Endothelial cell (in vitro differentiated cells): ENCODE measurements at regions not wholly inside any gene's neighbourhood (a gene's known extent, or its start where the extent isn't known, plus 50 kb on each side); places are given as distances from the start of the nearest gene placed in this dataset.

Experiments
- DNase-seq: peaks from one replicate; pipeline ENCODE4 v3.0.0; 2021; ENCODE audit warnings: low spot score
- H3K27ac Mint-ChIP-seq: one replicate; pipeline ENCODE4 v1.8.0; 2021; ENCODE audit warnings: mixed read lengths, inconsistent platforms; ENCODE audit not compliant: unreplicated experiment
- H3K27me3 Mint-ChIP-seq: one replicate; pipeline ENCODE4 v1.8.0; 2021; ENCODE audit warnings: mild to moderate bottlenecking, moderate library complexity, mixed read lengths, inconsistent platforms; ENCODE audit not compliant: unreplicated experiment
- H3K36me3 Mint-ChIP-seq: one replicate; pipeline ENCODE4 v1.8.0; 2021; ENCODE audit warnings: mild to moderate bottlenecking, low read depth, mixed read lengths, inconsistent platforms; ENCODE audit not compliant: unreplicated experiment
- H3K4me1 Mint-ChIP-seq: one replicate; pipeline ENCODE4 v1.8.0; 2021; ENCODE audit warnings: mild to moderate bottlenecking, mixed read lengths, inconsistent platforms; ENCODE audit not compliant: unreplicated experiment
- H3K4me3 Mint-ChIP-seq: one replicate; pipeline ENCODE4 v1.8.0; 2021; ENCODE audit warnings: mild to moderate bottlenecking, mixed read lengths, inconsistent platforms; ENCODE audit not compliant: unreplicated experiment
- H3K9me3 Mint-ChIP-seq: one replicate; pipeline ENCODE4 v1.8.0; 2021; ENCODE audit warnings: mixed read lengths, inconsistent platforms; ENCODE audit not compliant: unreplicated experiment
- TF ChIP-seq, protein P1 (sequence below): fragments of 200-600 bp; sonication (generic); IDR thresholded peaks from one replicate; pipeline ENCODE4 v1.5.0; 2021; ENCODE audit warnings: antibody characterized with exemption; ENCODE audit not compliant: unreplicated experiment

DNA sequence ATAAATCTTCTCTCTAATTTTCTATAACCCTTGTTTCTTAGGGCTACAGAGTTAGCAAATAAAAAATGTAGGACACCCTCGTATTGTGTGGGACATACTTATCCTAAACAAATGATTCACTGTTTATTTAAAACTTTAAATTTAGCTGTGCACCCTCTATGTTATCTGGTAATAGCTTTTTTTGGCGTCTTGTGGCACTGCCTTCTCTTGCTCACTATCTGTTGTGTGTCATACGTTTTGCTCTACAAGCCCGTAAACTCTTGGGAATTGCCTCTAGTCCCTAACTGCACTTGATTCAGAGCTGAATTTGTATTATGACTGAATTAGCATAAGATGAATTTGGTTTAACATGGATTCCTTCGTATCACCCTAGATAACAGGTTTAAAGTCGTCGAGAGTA is 144.3 kb upstream of the MYOCD start:
- no peaks in the 10 kb centered on the region for H3K9me3 Mint-ChIP-seq
- peaks cover 2% of the 10 kb centered on the region for H3K27me3 Mint-ChIP-seq
- H3K36me3 Mint-ChIP-seq = no peaks in the 10 kb centered on the region
- TF ChIP-seq, protein P1, sequence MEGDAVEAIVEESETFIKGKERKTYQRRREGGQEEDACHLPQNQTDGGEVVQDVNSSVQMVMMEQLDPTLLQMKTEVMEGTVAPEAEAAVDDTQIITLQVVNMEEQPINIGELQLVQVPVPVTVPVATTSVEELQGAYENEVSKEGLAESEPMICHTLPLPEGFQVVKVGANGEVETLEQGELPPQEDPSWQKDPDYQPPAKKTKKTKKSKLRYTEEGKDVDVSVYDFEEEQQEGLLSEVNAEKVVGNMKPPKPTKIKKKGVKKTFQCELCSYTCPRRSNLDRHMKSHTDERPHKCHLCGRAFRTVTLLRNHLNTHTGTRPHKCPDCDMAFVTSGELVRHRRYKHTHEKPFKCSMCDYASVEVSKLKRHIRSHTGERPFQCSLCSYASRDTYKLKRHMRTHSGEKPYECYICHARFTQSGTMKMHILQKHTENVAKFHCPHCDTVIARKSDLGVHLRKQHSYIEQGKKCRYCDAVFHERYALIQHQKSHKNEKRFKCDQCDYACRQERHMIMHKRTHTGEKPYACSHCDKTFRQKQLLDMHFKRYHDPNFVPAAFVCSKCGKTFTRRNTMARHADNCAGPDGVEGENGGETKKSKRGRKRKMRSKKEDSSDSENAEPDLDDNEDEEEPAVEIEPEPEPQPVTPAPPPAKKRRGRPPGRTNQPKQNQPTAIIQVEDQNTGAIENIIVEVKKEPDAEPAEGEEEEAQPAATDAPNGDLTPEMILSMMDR = no peak
- DNase-seq = no peak
- H3K27ac Mint-ChIP-seq = no peak overlapping the region
- peaks cover 11% of the 10 kb centered on the region for H3K4me1 Mint-ChIP-seq
- no peak overlapping the region for H3K4me3 Mint-ChIP-seq

DNA sequence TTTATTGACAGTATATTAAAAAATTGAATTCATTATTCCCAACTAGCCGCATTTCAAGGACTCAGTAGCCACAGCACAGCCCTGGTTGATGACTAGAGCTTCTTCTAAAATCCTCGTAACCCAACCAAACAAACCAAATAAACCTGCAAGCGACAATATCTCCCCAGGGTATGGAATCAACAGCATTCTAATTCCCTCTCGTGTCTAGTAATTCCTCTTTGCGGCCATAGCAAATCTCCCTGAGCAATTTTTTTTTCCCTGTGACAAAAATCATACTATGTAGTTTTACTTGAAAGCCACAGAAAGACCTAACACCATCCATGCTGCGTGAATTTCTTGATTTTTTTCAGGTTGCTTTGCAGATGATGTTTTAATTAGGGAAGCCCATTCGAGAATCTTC is 143.4 kb upstream of the MYOCD start:
- Mint-ChIP-seq H3K9me3 (no peaks in the 10 kb centered on the region), H3K4me3 (no peak overlapping the region), H3K36me3 (no peaks in the 10 kb centered on the region), H3K27me3 (peaks cover 2% of the 10 kb centered on the region), H3K27ac (no peak overlapping the region), H3K4me1 (peaks cover 11% of the 10 kb centered on the region)
- DNase-seq = no peak
- TF ChIP-seq, protein P1 = no peak

DNA sequence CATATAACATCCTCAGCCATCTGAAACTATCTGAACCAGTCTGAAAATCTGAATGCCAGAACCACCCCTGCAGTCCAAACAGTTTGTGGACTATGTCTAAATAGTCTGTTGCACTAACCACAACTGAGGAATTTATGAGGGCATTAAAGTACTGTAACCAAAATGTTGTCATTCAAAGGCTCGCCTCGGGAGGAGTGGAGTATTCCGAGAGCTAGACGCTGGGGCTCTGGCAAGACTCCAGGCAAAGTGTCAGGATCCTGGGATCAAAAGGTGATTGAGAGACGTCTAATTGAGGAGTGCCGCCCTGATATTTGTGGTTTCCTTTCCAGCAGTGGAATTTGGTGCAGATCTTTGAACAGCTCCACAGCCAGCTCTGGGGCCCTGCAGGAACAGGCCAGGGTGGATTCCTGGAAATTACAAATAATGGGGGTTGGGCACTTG is 142.9 kb upstream of the MYOCD start:
- Mint-ChIP-seq H3K9me3 (no peaks in the 10 kb centered on the region), H3K4me3 (no peak overlapping the region), H3K4me1 (peaks cover 11% of the 10 kb centered on the region), H3K36me3 (no peaks in the 10 kb centered on the region), H3K27ac (no peak overlapping the region), H3K27me3 (peaks cover 2% of the 10 kb centered on the region)
- TF ChIP-seq, protein P1 = no peak
- no peak for DNase-seq

DNA sequence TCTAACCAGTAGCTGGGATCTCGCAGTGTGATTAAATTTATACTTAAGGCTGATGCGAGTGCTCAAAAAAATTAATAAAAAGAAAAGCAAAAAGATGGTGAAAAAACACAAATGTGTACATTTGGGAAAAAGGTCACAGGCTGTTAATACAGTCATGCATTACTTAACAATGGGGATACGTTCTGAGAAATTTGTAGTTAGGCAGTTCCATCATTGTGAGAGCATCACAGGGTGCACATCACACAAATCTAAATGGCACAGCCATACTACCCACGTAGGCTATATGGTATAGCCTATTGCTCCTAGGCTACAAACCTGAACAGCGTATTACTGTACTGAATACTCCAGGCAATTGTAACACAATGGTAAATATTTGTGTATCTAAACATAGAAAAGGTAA is 142.4 kb upstream of the MYOCD start:
- Mint-ChIP-seq H3K4me3 (no peak overlapping the region), H3K9me3 (no peaks in the 10 kb centered on the region), H3K27me3 (peaks cover 2% of the 10 kb centered on the region), H3K4me1 (peaks cover 11% of the 10 kb centered on the region), H3K36me3 (no peaks in the 10 kb centered on the region), H3K27ac (no peak overlapping the region)
- DNase-seq = no peak
- TF ChIP-seq, protein P1 = no peak

DNA sequence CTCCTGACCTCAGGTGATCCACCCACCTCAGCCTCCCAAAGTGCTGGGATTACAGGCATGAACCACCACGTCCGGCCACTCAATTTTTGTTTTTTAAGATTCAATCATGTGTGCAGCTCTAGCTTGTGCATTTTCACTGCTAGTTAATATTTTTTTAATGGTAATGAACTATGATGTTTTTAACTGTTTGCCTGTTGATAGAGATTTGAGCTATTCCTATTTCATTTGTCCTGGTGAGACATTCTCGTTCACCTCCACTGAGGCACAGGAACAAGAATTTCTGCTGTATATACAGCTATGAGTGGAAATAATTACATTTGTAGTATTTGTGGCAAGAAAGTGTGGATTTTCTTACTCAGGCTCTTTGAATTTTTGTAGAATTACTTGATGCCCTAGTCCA is 137.7 kb upstream of the MYOCD start:
- Mint-ChIP-seq H3K4me1 (peaks cover 3% of the 10 kb centered on the region), H3K27me3 (no peaks in the 10 kb centered on the region), H3K27ac (no peak overlapping the region), H3K36me3 (no peaks in the 10 kb centered on the region), H3K9me3 (no peaks in the 10 kb centered on the region), H3K4me3 (no peak overlapping the region)
- DNase-seq = no peak
- TF ChIP-seq, protein P1 = no peak
